ENCODE measurements at regions not wholly inside any gene's neighbourhood (a gene's known extent, or its start where the extent isn't known, plus 50 kb on each side); places are given as distances from the start of the nearest gene placed in this dataset.

- H3K36me3 ChIP-seq (ENCODE audit: insufficient read depth, low read length): no peaks in the 10 kb centered on the region
- no peak overlapping the region for H3K4me2 ChIP-seq (ENCODE audit: low read length)
- no peaks in the 10 kb centered on the region for H3F3A ChIP-seq (ENCODE audit: insufficient read depth, low read length, poor library complexity, severe bottlenecking)
- no peaks in the 10 kb centered on the region for H3K9me2 ChIP-seq (ENCODE audit: insufficient read depth, low read length)
- no peaks in the 10 kb centered on the region for H3K79me2 ChIP-seq (replicated peaks; ENCODE audit: insufficient read depth, low read length)
- no peaks in the 10 kb centered on the region for H4K20me1 ChIP-seq (ENCODE audit: insufficient read depth)
- H3K4me3 ChIP-seq (ENCODE audit: low read length): no peak overlapping the region
- H2AFZ ChIP-seq (ENCODE audit: low read depth, low read length): no peak overlapping the region
- H3K27me3 ChIP-seq (ENCODE audit: insufficient read depth, low read depth, low read length): no peaks in the 10 kb centered on the region
- no peak for TF ChIP-seq SMC3 (conservative IDR thresholded peaks at IDR 0.05; ENCODE audit: poor library complexity)
- no peak for TF ChIP-seq EZH2 (IDR thresholded peaks at IDR 0.05; ENCODE audit: borderline replicate concordance, insufficient read depth, low read length, poor library complexity, severe bottlenecking)
- TF ChIP-seq MXI1 (conservative IDR thresholded peaks at IDR 0.05; ENCODE audit: poor library complexity, severe bottlenecking): no peak
- TF ChIP-seq RAD21 (conservative IDR thresholded peaks at IDR 0.05): no peak
- TF ChIP-seq EP300 (conservative IDR thresholded peaks at IDR 0.05; ENCODE audit: poor library complexity, severe bottlenecking): no peak
- TF ChIP-seq, protein P1, sequence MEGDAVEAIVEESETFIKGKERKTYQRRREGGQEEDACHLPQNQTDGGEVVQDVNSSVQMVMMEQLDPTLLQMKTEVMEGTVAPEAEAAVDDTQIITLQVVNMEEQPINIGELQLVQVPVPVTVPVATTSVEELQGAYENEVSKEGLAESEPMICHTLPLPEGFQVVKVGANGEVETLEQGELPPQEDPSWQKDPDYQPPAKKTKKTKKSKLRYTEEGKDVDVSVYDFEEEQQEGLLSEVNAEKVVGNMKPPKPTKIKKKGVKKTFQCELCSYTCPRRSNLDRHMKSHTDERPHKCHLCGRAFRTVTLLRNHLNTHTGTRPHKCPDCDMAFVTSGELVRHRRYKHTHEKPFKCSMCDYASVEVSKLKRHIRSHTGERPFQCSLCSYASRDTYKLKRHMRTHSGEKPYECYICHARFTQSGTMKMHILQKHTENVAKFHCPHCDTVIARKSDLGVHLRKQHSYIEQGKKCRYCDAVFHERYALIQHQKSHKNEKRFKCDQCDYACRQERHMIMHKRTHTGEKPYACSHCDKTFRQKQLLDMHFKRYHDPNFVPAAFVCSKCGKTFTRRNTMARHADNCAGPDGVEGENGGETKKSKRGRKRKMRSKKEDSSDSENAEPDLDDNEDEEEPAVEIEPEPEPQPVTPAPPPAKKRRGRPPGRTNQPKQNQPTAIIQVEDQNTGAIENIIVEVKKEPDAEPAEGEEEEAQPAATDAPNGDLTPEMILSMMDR (IDR thresholded peaks at IDR 0.05; ENCODE audit: poor library complexity, severe bottlenecking): no peak
- TF ChIP-seq, protein P2, sequence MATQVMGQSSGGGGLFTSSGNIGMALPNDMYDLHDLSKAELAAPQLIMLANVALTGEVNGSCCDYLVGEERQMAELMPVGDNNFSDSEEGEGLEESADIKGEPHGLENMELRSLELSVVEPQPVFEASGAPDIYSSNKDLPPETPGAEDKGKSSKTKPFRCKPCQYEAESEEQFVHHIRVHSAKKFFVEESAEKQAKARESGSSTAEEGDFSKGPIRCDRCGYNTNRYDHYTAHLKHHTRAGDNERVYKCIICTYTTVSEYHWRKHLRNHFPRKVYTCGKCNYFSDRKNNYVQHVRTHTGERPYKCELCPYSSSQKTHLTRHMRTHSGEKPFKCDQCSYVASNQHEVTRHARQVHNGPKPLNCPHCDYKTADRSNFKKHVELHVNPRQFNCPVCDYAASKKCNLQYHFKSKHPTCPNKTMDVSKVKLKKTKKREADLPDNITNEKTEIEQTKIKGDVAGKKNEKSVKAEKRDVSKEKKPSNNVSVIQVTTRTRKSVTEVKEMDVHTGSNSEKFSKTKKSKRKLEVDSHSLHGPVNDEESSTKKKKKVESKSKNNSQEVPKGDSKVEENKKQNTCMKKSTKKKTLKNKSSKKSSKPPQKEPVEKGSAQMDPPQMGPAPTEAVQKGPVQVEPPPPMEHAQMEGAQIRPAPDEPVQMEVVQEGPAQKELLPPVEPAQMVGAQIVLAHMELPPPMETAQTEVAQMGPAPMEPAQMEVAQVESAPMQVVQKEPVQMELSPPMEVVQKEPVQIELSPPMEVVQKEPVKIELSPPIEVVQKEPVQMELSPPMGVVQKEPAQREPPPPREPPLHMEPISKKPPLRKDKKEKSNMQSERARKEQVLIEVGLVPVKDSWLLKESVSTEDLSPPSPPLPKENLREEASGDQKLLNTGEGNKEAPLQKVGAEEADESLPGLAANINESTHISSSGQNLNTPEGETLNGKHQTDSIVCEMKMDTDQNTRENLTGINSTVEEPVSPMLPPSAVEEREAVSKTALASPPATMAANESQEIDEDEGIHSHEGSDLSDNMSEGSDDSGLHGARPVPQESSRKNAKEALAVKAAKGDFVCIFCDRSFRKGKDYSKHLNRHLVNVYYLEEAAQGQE (IDR thresholded peaks at IDR 0.05; ENCODE audit: borderline replicate concordance): no peak
- no peak for TF ChIP-seq POLR2AphosphoS5 (IDR thresholded peaks at IDR 0.05)
- TF ChIP-seq TAF1 (IDR thresholded peaks at IDR 0.05; ENCODE audit: low read depth): no peak
- no peak overlapping the region for H3K27ac ChIP-seq (ENCODE audit: low read length)
- H3K9me3 ChIP-seq (ENCODE audit: low read length): no peaks in the 10 kb centered on the region
- no peak overlapping the region for H3K9ac ChIP-seq (ENCODE audit: low read length)
These were observed 716.4 kb downstream of the RNF144A start for GRCh38 chr2:7633566-7634153.

DNA sequence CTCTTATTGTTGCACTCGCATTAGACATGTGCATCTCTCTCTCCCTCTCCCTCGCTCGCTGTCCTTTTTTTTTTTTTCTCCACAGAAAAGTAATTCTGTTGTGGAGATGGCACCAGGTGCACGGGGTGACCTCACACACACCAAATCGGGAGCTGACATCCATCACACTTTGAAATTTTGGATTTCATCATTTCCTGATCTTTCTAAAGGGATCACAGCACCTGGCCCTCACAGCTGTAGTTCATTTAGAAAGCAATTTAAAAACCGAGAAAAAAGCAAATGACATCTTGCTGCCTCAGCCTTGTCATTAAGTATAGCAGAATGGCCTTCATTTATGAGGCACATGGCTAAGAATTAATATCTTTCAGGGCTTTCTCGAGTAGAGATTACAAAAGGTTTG is 717.2 kb downstream of the RNF144A start:
- no peak overlapping the region for H3K4me3 ChIP-seq (ENCODE audit: low read length)
- H2AFZ ChIP-seq (ENCODE audit: low read depth, low read length): no peak overlapping the region
- H3K9me2 ChIP-seq (ENCODE audit: insufficient read depth, low read length): no peaks in the 10 kb centered on the region
- H3F3A ChIP-seq (ENCODE audit: insufficient read depth, low read length, poor library complexity, severe bottlenecking): no peaks in the 10 kb centered on the region
- H3K36me3 ChIP-seq (ENCODE audit: insufficient read depth, low read length): no peaks in the 10 kb centered on the region
- no peak overlapping the region for H3K9ac ChIP-seq (ENCODE audit: low read length)
- no peaks in the 10 kb centered on the region for H3K27me3 ChIP-seq (ENCODE audit: insufficient read depth, low read depth, low read length)
- H3K79me2 ChIP-seq (replicated peaks; ENCODE audit: insufficient read depth, low read length): no peaks in the 10 kb centered on the region
- no peak overlapping the region for H3K27ac ChIP-seq (ENCODE audit: low read length)
- TF ChIP-seq TAF1 (IDR thresholded peaks at IDR 0.05; ENCODE audit: low read depth): no peak
- TF ChIP-seq, protein P1 (IDR thresholded peaks at IDR 0.05; ENCODE audit: poor library complexity, severe bottlenecking): no peak
- TF ChIP-seq EP300 (conservative IDR thresholded peaks at IDR 0.05; ENCODE audit: poor library complexity, severe bottlenecking): no peak
- no peak for TF ChIP-seq MXI1 (conservative IDR thresholded peaks at IDR 0.05; ENCODE audit: poor library complexity, severe bottlenecking)
- TF ChIP-seq EZH2 (IDR thresholded peaks at IDR 0.05; ENCODE audit: borderline replicate concordance, insufficient read depth, low read length, poor library complexity, severe bottlenecking): no peak
- TF ChIP-seq SMC3 (conservative IDR thresholded peaks at IDR 0.05; ENCODE audit: poor library complexity): no peak
- TF ChIP-seq RAD21 (conservative IDR thresholded peaks at IDR 0.05): no peak
- TF ChIP-seq POLR2AphosphoS5 (IDR thresholded peaks at IDR 0.05): no peak
- TF ChIP-seq, protein P2 (IDR thresholded peaks at IDR 0.05; ENCODE audit: borderline replicate concordance): no peak
- H3K4me2 ChIP-seq (ENCODE audit: low read length): no peak overlapping the region
- no peaks in the 10 kb centered on the region for H3K9me3 ChIP-seq (ENCODE audit: low read length)
- no peaks in the 10 kb centered on the region for H4K20me1 ChIP-seq (ENCODE audit: insufficient read depth)

Measured in neural cell (in vitro differentiated cells).